AML-193 (cell line): ENCODE measurements at regions not wholly inside any gene's neighbourhood (a gene's known extent, or its start where the extent isn't known, plus 50 kb on each side); places are given as distances from the start of the nearest gene placed in this dataset.

ENCODE experiments used
- DNase-seq, 2 experiments: peaks; one replicate each; lab custom pipeline; 2025; lab: John Stamatoyannopoulos, UW

DNA sequence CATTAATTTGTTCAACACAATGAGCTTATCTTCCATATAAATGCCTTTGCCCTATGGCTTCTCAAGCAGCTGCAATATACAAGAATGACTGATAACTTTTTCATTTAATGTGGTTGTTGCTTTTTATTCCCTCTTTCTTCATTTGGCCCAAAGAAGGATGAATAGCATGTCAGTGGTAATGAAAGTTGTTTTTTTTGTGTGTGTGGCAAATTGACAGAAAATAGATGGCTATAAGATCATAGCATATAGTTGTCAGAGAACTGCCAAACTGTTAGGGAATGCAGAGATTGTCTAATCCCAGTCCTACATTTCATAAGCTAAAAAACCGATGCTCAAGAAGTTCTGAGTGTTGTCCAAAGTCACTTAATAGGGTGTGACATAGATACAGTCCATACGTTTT is 244.3 kb downstream of the ACTR3 start:
- no peak for DNase-seq

DNA sequence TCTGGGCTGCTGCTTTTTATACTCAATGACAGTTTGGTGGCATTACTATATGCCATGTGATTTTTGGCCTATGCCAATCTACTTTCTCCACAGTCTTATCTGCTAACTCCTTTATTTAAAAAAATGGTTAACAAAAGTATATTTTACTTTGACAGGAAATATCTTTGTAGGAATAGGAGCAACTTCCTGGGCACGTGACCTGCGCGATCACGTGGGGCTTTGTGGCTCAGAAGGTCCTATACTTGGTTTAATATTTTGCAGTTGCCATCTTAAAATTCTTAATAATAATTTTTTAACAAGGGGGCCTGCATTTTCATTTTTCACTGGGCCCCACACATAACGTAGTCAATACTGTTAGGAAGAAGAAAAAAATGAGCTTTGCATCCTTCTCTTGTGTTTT is 249.7 kb downstream of the ACTR3 start:
- no peak for DNase-seq

DNA sequence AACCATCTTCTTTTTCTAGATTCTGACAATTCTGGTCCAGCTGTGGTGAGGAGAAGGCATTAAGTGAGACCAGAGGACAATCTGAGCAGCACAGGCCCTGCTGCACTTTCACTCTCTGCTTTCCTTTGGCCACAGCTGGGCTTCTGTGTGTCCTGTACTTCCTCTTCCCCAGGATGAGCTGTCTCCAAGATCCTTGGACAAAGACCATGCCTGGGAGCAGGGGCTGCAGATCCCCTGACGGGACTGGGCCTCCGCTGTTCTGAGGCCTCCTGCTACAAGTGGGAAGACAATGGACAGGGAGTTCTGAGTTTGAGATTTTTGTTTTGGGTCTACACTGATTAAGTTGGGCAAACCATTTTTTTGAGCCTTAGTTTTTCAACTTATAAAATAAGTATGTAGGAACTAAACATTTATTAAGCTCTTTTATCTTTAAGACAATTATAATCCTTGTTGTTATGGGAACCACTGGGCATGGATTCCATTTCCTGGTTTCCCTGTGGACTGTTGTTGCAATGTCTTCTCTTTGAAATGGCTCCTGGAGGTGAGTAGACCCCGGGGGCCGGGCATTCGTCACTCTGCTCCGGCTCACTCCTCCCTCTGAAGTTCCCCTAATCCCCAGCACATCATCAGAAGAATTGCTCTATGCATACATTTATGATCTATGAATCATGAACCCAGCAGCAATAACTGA is 266.6 kb downstream of the ACTR3 start:
- DNase-seq = no peak

DNA sequence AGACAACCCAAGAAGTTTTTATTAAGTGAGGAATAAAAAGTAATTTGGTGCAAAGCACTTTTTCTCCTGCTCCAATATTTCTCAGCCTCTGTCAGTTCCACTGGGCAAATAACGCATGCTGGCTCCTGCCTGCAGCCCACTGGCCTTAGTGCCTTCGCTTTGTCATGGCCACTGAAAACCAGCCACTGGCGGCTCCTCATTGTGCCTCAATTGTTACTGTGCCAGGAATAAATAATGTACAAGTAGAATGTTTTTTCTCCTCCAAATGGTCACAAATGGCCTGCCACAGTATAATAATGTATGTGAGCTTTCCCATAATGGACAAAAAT is 267.1 kb downstream of the ACTR3 start:
- no peak for DNase-seq

DNA sequence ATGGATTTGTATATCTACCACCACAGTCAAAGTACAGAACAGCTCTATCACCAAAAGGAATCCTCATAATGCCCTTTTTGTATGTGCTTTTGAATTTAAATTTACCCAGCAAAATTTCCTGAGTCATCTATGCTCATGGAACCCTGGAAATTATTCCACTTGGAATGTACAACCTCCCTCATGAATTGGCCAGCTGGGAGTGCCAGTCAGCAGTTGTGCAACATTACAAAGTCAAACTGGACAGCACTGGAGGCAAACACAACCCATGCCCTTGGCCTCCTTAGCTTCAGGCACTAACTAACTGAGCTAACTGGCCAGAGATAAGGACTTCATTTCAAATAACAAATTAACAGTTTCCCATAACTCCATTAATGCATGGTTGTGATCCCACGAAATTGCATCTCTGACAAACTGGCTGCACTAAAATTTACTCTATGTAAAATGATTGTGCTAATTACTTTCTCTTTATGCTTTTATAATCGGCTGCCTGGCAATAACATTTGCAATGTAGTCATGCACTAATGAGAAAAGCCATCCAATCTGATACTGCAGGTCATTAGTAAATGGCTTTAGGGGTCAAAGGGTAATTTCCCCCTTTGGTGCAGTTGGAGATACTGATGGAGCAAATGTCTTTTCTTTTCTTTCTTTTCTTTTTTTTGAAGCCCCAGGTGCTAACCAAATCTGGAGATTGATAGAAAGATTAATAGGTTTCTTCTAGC is 270.5 kb downstream of the ACTR3 start:
- DNase-seq = no peak

DNA sequence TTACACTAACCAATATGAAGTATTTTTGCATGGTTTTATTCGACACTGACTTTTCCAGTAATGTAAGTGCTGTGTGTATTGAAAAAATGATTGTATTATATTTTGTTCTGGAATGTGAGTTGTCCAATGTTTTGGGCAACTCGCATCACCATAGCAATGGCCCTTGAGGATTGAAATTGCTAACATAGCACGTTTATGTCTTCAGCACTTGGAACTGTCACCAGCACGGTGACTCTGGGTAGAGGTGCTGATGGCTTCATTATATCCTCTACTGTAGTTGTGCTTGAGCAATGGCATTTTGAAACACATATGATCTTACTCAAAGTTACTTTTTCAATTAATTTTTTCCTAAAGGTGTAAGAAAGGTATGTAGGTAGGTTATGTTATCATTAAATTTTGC is 271.5 kb downstream of the ACTR3 start:
- DNase-seq = no peak

DNA sequence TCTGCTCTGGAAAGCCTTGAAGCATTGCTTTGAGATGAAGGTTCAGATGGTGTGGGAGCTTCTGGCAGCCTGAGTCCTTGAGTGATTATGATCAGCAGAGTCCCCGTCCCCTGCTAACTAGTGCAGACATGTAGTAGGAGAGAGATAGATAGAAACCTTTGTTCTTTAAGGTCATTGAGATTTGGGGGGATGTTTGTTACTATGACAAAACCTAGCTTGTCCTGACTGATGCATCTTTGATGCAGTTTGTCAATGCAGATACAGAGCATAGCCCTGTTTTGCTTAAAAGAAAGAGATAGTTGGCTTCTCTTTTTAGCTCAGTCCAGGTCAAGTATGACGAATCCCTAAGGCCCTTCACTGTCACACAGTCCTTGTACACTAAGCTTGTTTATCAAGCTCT is 274.6 kb upstream of the DPP10 start:
- no peak for DNase-seq

DNA sequence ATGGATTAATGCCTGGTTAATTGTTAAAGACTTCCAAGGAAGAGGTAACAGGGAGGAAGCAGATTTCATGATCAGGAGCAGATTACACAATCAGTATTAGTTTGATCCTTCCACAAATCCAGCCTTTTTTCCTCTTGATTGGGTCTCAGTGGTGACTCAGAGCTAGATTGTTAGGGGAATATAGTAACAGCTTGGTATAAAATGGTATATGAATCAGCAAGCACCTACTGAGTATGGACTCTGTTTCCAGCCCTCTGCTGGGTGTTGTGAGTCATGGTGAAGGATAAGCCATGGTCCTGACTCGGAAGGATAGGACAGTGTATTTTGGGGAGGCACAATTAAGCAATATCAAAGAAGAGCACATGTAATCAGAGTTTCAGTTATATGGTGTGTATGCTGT is 272.4 kb upstream of the DPP10 start:
- DNase-seq = no peak

DNA sequence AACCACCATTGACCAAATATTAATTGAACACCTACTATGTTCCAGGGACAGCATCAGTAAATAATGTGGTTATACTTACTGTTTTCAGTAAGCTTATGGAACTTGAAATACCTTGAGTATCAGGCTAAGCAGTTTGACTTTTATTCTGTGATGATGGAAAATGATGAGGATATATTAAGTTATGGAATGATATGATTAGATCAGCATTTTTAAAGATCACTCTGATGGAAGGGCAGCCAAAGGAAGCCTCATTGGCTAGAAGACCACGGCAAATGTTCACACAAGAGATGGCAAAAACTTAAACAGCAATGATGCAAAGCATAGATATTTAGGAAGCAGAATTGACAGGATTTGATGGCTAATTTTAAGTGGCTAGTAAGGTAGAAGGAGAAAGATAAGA is 266.9 kb upstream of the DPP10 start:
- DNase-seq = no peak

DNA sequence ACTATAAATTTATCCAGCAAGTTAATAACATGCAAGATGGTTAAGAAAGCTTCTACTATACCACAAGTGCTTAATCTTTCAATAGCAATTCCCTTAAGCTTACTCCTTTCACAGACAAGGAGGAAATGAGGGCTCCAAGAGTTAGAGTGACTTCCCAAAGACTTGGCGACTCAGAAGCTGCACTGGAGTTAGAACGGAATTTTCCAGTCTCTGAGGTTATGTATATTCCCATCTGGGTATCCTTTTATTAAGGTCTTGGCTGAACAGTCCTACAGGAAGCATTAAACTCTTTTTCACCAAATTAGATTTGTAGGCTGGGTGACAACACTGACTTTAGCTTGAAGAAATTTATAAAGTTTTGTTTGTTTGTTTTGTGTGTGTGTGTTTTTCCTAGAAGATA is 256.9 kb upstream of the DPP10 start:
- DNase-seq = no peak

DNA sequence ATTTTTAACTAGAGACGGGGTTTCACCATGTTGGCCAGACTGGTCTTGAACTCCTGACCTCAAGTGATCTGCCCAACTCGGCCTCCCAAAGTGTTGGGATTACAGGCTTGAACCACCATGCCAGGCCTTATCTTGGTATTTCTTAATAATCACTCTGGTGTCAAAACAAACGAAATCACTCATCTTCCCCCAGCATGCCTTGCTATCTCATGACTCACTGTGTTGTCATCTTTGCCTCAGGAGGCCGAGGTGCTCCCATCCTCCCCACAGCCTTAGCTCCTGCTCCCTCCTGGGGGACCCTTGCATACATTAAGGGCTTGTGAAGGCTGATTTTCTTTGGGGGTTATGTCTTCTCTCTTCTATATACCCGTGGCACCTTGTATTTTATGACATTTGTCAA is 250.1 kb upstream of the DPP10 start:
- no peak for DNase-seq

DNA sequence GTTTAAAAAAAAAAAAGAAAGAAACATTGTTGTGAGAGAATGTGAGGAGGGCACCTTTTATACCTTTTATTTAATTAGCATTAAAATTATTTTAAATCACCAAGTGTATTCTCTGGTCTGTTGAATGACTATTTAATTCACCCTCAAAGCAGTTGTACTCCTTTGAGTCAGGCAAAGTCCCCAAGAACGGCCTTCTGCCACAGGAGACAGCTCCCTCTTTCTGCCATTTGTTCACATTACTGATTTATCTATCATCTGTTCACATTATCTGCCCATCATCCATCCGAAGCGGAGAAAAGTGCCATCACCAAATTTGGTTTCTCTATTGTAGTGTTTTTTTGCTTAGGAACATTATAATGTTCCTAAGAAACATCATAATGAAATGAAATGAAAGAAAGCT is 240.7 kb upstream of the DPP10 start:
- no peak for DNase-seq

DNA sequence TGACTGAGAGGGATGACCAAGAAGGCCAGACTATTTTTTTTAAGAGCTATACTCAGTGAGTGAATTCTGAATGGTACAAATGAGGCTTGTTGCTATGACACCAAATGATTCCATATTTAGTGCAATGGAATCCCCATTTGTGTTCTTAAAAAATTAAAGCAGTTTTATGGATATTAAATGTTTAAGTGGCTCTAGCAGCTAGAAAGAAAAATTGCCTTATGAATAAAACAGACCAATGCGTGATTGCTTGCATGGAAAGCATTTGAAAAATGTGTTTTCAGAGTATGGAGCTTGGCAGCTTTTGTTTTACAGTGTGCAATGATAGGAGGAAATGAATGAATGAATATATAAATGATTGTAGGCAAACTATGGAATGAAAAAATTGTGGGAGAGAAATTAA is 238.8 kb upstream of the DPP10 start:
- no peak for DNase-seq

DNA sequence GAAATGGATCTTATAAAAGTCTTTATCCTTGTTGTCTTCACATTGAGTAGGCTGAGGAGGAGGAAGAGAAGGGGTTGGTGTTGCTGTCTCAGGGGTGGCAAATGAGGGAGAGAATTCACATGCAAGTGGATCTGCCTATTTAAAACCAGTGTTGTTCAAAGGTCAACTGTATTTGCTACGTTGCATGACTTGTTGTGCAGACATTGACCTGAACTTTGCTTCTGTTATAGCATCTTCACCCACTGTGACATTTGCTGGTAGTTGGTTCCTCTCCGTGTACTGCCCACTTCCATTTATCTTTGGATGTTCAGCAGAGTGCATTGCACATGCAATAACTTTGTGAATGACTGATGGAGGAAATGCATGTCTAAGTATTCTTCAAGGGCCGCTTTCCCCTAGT is 228.6 kb upstream of the DPP10 start:
- no peak for DNase-seq

DNA sequence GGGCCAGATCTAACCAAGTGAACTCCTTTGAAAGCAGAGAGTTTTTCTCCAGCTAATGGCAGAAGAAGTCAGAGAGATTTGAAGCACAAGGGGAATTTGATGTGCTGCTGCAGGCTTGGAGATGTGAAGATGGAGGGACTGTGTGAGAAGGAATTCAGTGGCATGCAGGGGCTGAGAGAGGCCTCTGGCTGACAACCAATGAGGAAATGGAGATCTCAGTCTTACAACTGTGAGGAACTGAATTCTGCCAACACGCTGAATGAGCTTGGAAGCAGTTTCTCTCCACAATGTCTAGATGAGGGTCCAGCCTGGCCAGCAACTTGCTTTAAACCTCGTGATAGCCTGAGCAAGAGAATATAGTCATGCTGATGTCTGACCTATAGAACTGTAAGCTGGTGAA is 224.1 kb upstream of the DPP10 start:
- no peak for DNase-seq

DNA sequence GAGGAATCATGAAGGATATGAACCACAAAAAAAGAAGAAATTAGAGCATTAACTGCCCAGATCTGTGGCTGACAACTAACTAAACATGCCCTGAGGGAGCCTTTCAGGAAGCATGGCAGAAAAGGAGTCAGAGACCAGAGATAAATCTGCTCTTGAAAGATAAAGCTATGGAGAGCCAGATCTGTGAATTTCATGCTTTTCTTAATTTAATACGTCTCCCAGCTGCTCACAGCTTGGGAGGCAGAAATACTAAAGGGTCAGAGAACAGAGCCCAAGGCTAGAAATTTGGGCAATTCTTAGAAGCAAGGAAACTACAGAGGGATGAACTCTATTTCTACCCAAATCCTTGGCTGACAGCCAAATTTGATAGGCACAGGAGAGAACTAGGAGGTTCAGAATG is 223.0 kb upstream of the DPP10 start:
- no peak for DNase-seq

DNA sequence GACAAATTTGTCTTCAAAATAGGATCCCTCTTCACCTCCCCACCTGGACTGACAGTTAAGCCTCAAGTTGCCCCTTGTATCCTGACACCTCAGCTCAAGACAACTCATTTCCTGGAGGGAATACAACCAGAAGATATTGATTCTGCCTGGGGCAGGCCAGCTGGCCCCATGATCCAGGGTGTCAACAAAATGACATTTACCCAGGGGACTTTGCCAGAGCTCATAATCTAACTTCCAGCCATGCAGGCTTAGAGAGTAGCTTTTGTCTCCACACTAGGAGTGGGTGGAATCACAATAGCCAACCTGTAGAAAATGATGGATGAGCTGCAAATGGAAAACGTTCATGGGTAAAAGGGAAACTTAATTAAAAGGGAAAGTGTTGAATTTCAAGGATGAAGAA is 220.1 kb upstream of the DPP10 start:
- DNase-seq = no peak

DNA sequence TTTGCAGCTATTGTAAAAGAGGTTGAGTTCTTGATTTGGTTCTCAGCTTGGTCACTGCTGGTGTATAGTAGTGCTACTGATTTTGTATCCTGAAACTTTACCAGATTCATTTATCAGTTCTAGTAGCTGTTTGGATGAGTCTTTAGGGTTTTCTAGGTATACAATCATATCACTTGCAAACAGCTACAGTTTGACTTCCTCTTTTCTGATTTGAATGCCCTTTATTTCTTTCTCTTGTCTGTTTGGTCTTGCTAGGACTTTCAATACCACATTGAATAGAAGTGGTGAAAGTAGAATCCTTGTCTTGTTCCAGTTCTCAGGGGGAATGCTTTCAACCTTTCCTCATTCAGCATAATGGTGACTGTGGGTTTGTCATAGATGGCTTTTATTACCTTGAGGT is 210.5 kb upstream of the DPP10 start:
- DNase-seq = no peak

DNA sequence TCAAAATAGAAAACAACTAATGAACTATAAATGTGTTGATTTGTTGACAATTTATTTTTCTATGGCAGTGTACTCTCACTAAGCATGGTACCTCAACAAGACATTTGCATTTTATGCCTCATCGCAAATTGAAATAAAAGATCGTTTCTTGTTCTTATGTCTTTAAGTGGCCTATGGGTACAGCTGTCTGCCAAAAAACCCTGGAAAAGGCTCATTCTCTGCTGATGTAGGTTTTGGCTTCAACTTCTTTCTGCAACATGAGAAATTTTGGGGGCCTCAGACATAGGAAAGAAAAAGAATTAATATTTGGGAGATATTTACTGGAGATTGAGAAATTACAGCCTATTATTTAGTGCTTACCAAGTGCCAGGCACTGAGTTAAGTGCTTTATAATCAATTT is 205.1 kb upstream of the DPP10 start:
- DNase-seq = no peak

DNA sequence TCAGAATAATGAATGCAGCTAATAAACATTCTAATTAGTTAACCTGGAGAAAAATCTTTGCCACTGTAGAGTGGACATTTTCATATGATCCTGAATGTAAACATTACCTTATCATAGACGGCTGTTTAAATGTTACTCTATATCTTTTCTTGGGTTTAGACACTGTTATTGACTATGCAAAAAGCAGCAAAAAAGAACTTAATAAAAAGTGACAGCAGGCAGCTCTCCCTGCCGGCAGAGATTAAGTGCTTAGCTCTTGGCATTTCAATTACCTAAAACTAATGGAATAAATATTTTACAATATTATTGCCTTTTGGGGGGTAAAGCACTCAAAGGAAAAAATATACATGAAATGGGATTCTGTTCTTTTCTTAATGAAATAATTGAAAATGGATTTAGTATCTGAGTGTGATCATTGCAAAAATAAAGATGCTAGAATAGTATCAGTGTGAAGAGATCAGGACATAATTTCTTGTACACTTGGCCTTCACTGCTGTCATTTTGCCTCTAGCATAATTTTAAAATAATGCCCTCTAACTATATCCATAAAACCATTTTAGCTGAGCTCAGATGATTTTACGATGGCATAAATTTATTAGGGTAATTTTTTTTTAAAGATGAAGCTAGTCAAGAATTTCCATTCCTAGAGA is 203.4 kb upstream of the DPP10 start:
- no peak for DNase-seq

DNA sequence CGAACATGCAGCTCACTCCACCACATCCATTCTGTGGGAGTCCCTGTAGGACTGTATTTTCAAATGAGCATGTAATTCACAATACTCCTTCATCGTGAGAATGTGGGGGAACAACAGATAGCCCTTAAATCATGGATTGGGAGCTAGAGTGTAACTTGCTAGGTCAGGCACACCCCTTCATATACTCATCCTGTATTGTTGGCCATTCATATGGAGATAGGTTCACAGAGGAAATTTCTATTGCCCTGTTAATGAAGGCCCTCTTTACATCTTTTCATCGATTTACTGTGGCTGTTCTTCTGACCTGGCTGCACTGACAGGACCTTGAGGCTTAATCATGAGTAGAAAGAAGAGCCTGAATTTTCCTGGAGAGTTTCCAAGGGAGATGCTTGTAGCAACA is 193.8 kb upstream of the DPP10 start:
- no peak for DNase-seq

DNA sequence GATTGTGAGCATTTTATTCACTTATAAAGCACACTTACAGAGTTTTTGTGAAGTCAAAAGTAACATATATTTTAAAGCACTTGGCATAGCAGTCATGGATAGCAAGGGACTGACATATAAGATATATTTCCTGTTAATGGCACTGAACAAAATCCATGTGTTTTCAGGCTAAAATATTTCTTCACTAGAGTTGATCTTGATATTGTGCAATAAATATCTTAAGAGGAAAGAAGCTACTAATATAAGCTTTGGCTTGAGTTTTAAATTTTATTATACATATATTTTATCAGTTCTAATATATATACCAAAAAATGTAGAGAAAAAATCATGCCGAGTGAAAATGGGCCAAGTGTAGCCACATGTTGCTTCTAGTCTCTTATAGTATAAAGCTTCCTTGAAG is 189.7 kb upstream of the DPP10 start:
- DNase-seq = no peak

DNA sequence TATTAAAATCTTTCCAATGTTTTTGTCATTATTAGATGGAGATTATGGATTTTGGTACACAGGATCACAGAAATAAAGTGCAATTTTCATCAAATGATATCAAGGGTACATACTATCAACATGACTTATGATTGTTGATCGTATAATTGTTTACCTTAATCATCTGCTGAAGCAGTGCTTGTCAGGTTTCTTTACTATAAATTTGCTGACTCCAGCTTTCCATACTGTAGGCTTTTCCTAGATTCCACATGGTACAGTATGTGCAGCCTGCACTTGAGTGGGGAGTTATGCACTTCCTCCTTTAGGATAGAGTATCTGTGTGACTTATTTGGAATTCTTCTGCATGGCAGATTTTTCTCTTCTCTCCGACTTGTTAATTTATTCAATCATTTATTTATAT is 187.6 kb upstream of the DPP10 start:
- DNase-seq = no peak

DNA sequence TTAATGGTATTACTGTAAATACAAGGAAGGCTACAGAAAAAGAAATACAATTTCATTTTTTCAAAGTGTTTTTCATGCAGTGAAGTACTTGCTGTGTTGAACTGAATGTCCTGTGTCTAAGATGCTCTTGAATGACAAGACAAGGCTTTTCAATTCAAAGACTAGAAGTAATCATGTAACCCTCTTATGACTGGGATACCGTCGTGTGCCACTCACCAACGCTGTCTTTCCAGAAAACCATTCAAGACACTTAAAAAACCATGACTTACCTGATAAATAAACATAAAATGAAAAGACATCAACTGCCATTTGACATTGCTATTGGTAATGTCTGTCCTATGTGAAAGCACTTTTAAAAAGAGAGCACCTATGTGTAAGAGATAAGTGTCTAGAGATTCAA is 183.1 kb upstream of the DPP10 start:
- no peak for DNase-seq
